ENCODE measurements at regions not wholly inside any gene's neighbourhood (a gene's known extent, or its start where the extent isn't known, plus 50 kb on each side); places are given as distances from the start of the nearest gene placed in this dataset.

DNA sequence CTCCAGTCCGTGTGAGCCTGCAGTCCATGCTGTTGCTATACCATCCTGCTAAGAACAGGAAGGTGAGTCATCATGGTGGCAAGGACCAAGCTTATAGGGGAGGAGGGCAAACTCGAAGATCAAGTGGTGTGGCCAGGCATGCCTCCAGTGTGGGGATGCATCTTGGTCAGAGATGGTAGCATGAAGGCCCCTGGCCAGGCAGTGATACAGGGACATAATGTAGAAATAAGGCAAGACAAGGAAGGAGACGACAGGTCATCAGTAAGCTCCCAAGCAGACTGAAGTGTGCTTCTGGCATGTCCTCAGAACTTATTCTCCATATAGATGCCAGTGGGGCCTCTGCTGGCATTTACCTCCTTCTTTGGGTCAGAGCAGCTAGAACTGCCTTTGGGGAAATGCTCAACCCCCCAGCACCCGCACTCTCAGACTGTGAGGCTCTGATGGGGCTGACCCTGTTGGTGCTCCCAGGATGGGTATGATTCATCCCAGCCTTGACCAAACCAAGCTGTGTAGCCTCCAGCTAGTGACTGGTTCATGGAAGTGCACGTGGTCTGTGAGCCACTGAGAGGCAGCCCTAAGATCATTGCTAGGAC is 52.5 kb upstream of the ATP2B2 start:
- Histone ChIP-seq H3K4me3 (ENCODE audit: low read depth in 2 of 2, low read length in 1 of 2) (no peak overlapping the region), H3K4me2 (no peak overlapping the region), H3K27ac (ENCODE audit: low read depth in 2 of 2, low read length in 1 of 2) (no peak overlapping the region), H3K27me3 (ENCODE audit: insufficient read depth) (no peaks in the 10 kb centered on the region), H3K9me2 (no peaks in the 10 kb centered on the region), H3F3A (replicated peaks; ENCODE audit: insufficient read depth) (no peaks in the 10 kb centered on the region), H4K20me1 (ENCODE audit: insufficient read depth) (no peaks in the 10 kb centered on the region), H3K79me2 (ENCODE audit: insufficient read depth) (no peaks in the 10 kb centered on the region), H3K4me1 (ENCODE audit: control insufficient read depth in 1 of 2, insufficient read depth in 2 of 2, low read depth in 1 of 2, low read length in 1 of 2) (no peaks in the 10 kb centered on the region), H3K36me3 (replicated peaks in 1 of 2; ENCODE audit: control insufficient read depth in 1 of 2, insufficient read depth in 2 of 2, low read length in 1 of 2) (no peaks in the 10 kb centered on the region), H2AFZ (ENCODE audit: low read depth) (no peak overlapping the region), H3K9ac (no peak overlapping the region), H3K9me3 (no peaks in the 10 kb centered on the region)
- POLR2A ChIA-PET = no interaction called here
- TF ChIP-seq NRF1 (IDR thresholded peaks at IDR 0.05; ENCODE audit: low read depth, low read length) = no peak
- TF ChIP-seq JUND (IDR thresholded peaks at IDR 0.05) = no peak
- TF ChIP-seq, protein P1, sequence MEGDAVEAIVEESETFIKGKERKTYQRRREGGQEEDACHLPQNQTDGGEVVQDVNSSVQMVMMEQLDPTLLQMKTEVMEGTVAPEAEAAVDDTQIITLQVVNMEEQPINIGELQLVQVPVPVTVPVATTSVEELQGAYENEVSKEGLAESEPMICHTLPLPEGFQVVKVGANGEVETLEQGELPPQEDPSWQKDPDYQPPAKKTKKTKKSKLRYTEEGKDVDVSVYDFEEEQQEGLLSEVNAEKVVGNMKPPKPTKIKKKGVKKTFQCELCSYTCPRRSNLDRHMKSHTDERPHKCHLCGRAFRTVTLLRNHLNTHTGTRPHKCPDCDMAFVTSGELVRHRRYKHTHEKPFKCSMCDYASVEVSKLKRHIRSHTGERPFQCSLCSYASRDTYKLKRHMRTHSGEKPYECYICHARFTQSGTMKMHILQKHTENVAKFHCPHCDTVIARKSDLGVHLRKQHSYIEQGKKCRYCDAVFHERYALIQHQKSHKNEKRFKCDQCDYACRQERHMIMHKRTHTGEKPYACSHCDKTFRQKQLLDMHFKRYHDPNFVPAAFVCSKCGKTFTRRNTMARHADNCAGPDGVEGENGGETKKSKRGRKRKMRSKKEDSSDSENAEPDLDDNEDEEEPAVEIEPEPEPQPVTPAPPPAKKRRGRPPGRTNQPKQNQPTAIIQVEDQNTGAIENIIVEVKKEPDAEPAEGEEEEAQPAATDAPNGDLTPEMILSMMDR (IDR thresholded peaks at IDR 0.05) = no peak
- TF ChIP-seq SMC3 (IDR thresholded peaks at IDR 0.05; ENCODE audit: low read depth, low read length) = no peak
- no peak for TF ChIP-seq SIN3A (IDR thresholded peaks at IDR 0.05; ENCODE audit: borderline replicate concordance, low read depth, low read length)
- TF ChIP-seq IRF3 (IDR thresholded peaks at IDR 0.05; ENCODE audit: low read depth, low read length) = no peak
- no peak for TF ChIP-seq ZBTB33 (IDR thresholded peaks at IDR 0.05; ENCODE audit: borderline replicate concordance, low read depth)
- WGBS (ENCODE audit: low lambda C conversion rate) = 28% methylated on average over 5 of the region's 5 CpGs
- CTCF ChIA-PET = interaction anchor here (0.7 to 2.1 kb wide), 4 partner anchors 140 to 388 kb away, joined by 3 to 6 read pairs (median 4); no protein-coding TSS in a partner anchor
- no peak for DNase-seq

GRCh38 chr3:10558736-10559135 is 53.4 kb upstream of the ATP2B2 start:
- Histone ChIP-seq H4K20me1 (ENCODE audit: insufficient read depth) (no peaks in the 10 kb centered on the region), H2AFZ (ENCODE audit: low read depth) (no peak overlapping the region), H3K27ac (ENCODE audit: low read depth in 2 of 2, low read length in 1 of 2) (no peak overlapping the region), H3K9me2 (no peaks in the 10 kb centered on the region), H3K79me2 (ENCODE audit: insufficient read depth) (no peaks in the 10 kb centered on the region), H3K9me3 (no peaks in the 10 kb centered on the region), H3F3A (replicated peaks; ENCODE audit: insufficient read depth) (no peaks in the 10 kb centered on the region), H3K9ac (no peak overlapping the region), H3K27me3 (ENCODE audit: insufficient read depth) (no peaks in the 10 kb centered on the region), H3K36me3 (replicated peaks in 1 of 2; ENCODE audit: control insufficient read depth in 1 of 2, insufficient read depth in 2 of 2, low read length in 1 of 2) (no peaks in the 10 kb centered on the region), H3K4me3 (ENCODE audit: low read depth in 2 of 2, low read length in 1 of 2) (no peak overlapping the region), H3K4me2 (no peak overlapping the region), H3K4me1 (ENCODE audit: control insufficient read depth in 1 of 2, insufficient read depth in 2 of 2, low read depth in 1 of 2, low read length in 1 of 2) (no peaks in the 10 kb centered on the region)
- no peak for DNase-seq
- ChIA-PET POLR2A (no interaction called here), CTCF (interaction anchor here (0.7 to 1.4 kb wide), 2 partner anchors 12 to 148 kb away, joined by 3 to 4 read pairs; no protein-coding TSS in a partner anchor)
- 27% methylated on average over 4 of the region's 4 CpGs for WGBS (ENCODE audit: low lambda C conversion rate)
- TF ChIP-seq FOSL2 (IDR thresholded peaks at IDR 0.05; ENCODE audit: borderline replicate concordance, low read depth) (no peak), SIN3A (IDR thresholded peaks at IDR 0.05; ENCODE audit: borderline replicate concordance, low read depth, low read length) (no peak), ZBTB33 (IDR thresholded peaks at IDR 0.05; ENCODE audit: borderline replicate concordance, low read depth) (no peak), GATA2 (CRISPR knock-in tag; IDR thresholded peaks at IDR 0.05) (no peak), YY1 (IDR thresholded peaks at IDR 0.05; ENCODE audit: low read depth) (no peak), TEAD4 (IDR thresholded peaks at IDR 0.05; ENCODE audit: borderline replicate concordance, insufficient read depth) (no peak), FOXJ3 (CRISPR knock-in tag; IDR thresholded peaks at IDR 0.05) (no peak), RFX5 (IDR thresholded peaks at IDR 0.05; ENCODE audit: low read length) (no peak), PBX3 (IDR thresholded peaks at IDR 0.05) (no peak), MXI1 (IDR thresholded peaks at IDR 0.05; ENCODE audit: low read depth, low read length) (no peak)
